ACHN (cell line): ENCODE measurements at regions not wholly inside any gene's neighbourhood (a gene's known extent, or its start where the extent isn't known, plus 50 kb on each side); places are given as distances from the start of the nearest gene placed in this dataset.
A peak's percentile ranks its signal among the peaks of the same experiment; 100 is the strongest.
"Not testable (repeated sequence)": the region's sequence is repeated elsewhere in the genome, so short reads cannot be mapped to it uniquely, and the experiment has no call there.

Experiments
- DNase-seq: peaks from one replicate; pipeline ENCODE4 v3.0.0-alpha.2; 2015
- in situ Hi-C: cut with HindIII; loops from 2 replicates; pipeline ENCODE4 v1.10.0; 2017; ENCODE audit warnings: low sequenced_read_pairs, low pct_ligation_motif_present, low pct_unique_long_range_greater_than_20kb

GRCh38 chr4:64883087-64883807 is 474.0 kb upstream of the TECRL start:
- in situ Hi-C loops, result no loop called here
- no peak for DNase-seq

GRCh38 chr4:64882311-64883086 is 473.2 kb upstream of the TECRL start:
- no peak for DNase-seq
- in situ Hi-C loops, result no loop called here

GRCh38 chr4:64880557-64880956 is 471.3 kb upstream of the TECRL start:
- no peak for DNase-seq
- in situ Hi-C loops, result no loop called here

- in situ Hi-C loops, result no loop called here
- DNase-seq, result no peak
Measured at GRCh38 chr4:64876021-64876420, 466.8 kb upstream of the TECRL start.

GRCh38 chr4:64870558-64870957 is 461.3 kb upstream of the TECRL start:
- in situ Hi-C loops, result no loop called here

GRCh38 chr4:64857815-64858214 is 448.6 kb upstream of the TECRL start:
- DNase-seq, result no peak
- in situ Hi-C loops, result no loop called here

More at GRCh38 chr4:64870558-64870957, 461.3 kb upstream of the TECRL start:
- no peak for DNase-seq

- in situ Hi-C loops, result no loop called here
- DNase-seq, result no peak
Measured at GRCh38 chr4:64857198-64857597, 447.9 kb upstream of the TECRL start.

- in situ Hi-C loops, result no loop called here
- no peak for DNase-seq
Measured at GRCh38 chr4:64846417-64846816, 437.2 kb upstream of the TECRL start.

- in situ Hi-C loops, result no loop called here
- DNase-seq, result no peak
Measured at GRCh38 chr4:64829749-64830148, 420.5 kb upstream of the TECRL start.

GRCh38 chr4:64824591-64824990 is 415.3 kb upstream of the TECRL start:
- no peak for DNase-seq
- in situ Hi-C loops, result no loop called here

- DNase-seq, result no peak
- in situ Hi-C loops, result no loop called here
Measured at GRCh38 chr4:64822405-64822804, 413.2 kb upstream of the TECRL start.

- DNase-seq, result no peak
- in situ Hi-C loops, result no loop called here
Measured at GRCh38 chr4:64821219-64821976, 412.1 kb upstream of the TECRL start.

- in situ Hi-C loops, result no loop called here
- no peak for DNase-seq
Measured at GRCh38 chr4:64814616-64815015, 405.4 kb upstream of the TECRL start.

- DNase-seq, result no peak
- in situ Hi-C loops, result no loop called here
Measured at GRCh38 chr4:64807821-64808220, 398.6 kb upstream of the TECRL start.

GRCh38 chr4:64799751-64800150 is 390.5 kb upstream of the TECRL start:
- in situ Hi-C loops, result no loop called here
- no peak for DNase-seq

GRCh38 chr4:64798828-64799227 is 389.6 kb upstream of the TECRL start:
- in situ Hi-C loops, result not testable (repeated sequence)

GRCh38 chr4:64796581-64796980 is 387.3 kb upstream of the TECRL start:
- in situ Hi-C loops, result no loop called here
- DNase-seq, result no peak

More at GRCh38 chr4:64798828-64799227, 389.6 kb upstream of the TECRL start:
- DNase-seq, result not testable (repeated sequence)

GRCh38 chr4:64784125-64784524 is 374.9 kb upstream of the TECRL start:
- DNase-seq, result no peak

GRCh38 chr4:64781737-64782326 is 372.6 kb upstream of the TECRL start:
- in situ Hi-C loops, result no loop called here
- peak; percentile 30 for DNase-seq

More at GRCh38 chr4:64784125-64784524, 374.9 kb upstream of the TECRL start:
- in situ Hi-C loops, result no loop called here
